Endothelial cell of umbilical vein (primary cell): ENCODE measurements at regions not wholly inside any gene's neighbourhood (a gene's known extent, or its start where the extent isn't known, plus 50 kb on each side); places are given as distances from the start of the nearest gene placed in this dataset.

ENCODE experiments used
- BruUV-seq: library from RNA; stranded (reverse); fragments of 400-500 nt; replicated peaks from 2 replicates; lab custom pipeline; 2021; lab: Mats Ljungman, UMichigan
- CTCF ChIA-PET: fragments of 300-600, 350-600 bp; sonication (Branson Sonifier 250); formaldehyde crosslinking; loops from one replicate; lab custom pipeline; 2021; ENCODE audit warnings: antibody characterized with exemption, inconsistent platforms; lab: Charles Lee
- POLR2A ChIA-PET: fragments of 300-600, 350-600 bp; sonication (Branson Sonifier 250); formaldehyde crosslinking; loops from one replicate; lab custom pipeline; 2021; ENCODE audit warnings: antibody characterized with exemption, inconsistent platforms; lab: Charles Lee
- DNase-seq: peaks from one replicate; pipeline ENCODE4 v3.0.0-alpha.2; 2011; ENCODE audit warnings: low read depth, low spot score
- FAIRE-seq: peaks from 2 replicates; lab custom pipeline; 2011; peaks lifted over from hg19 to GRCh38; lab: Jason Lieb, UNC
- H2AFZ ChIP-seq: 2 replicates; pipeline ENCODE4 v1.6.0; 2012; ENCODE audit warnings: low read depth, low read length, control low read depth, inconsistent platforms
- H3K27ac ChIP-seq: 2 replicates; pipeline ENCODE4 v1.5.1; 2011; ENCODE audit warnings: low read depth, mild to moderate bottlenecking, control low read depth, low read length, moderate library complexity; ENCODE audit not compliant: insufficient read depth
- H3K27me3 ChIP-seq, 2 experiments: 2 replicates each; pipeline versions ENCODE4 v1.6.0 to v1.6.1; 2011; ENCODE audit warnings: low read length in 2 of 2, mixed read lengths in 1 of 2; ENCODE audit not compliant: control insufficient read depth in 2 of 2, insufficient read depth in 2 of 2
- H3K36me3 ChIP-seq, 2 experiments: 2 replicates in 1 of 2; 3 replicates in 1 of 2; pipeline ENCODE4 v1.5.1; 2011; ENCODE audit warnings: low read length in 2 of 2, mild to moderate bottlenecking in 1 of 2, moderate library complexity in 1 of 2; ENCODE audit not compliant: control insufficient read depth in 2 of 2, insufficient read depth in 2 of 2; ENCODE audit errors: extremely low read depth in 1 of 2
- H3K4me1 ChIP-seq: 3 replicates; pipeline ENCODE4 v1.5.1; 2011; ENCODE audit warnings: mild to moderate bottlenecking, low read length; ENCODE audit not compliant: control insufficient read depth, insufficient read depth; ENCODE audit errors: extremely low read depth
- H3K4me2 ChIP-seq: 2 replicates; pipeline ENCODE4 v1.6.1; 2011; ENCODE audit warnings: low read length, control low read depth, mixed read lengths; ENCODE audit not compliant: insufficient read depth
- H3K4me3 ChIP-seq, 3 experiments: fragments of 200-600 bp in 1 of 3; sonication (generic), shearing (Covaris generic) in 1 of 3; replicated peaks in 1 of 3; 2 replicates each; pipeline ENCODE4 v1.5.1; 2011 to 2016; ENCODE audit warnings: control low read depth in 3 of 3, low read length in 3 of 3, mild to moderate bottlenecking in 2 of 3, inconsistent platforms in 1 of 3, low read depth in 1 of 3, moderate library complexity in 1 of 3; ENCODE audit not compliant: insufficient read depth in 1 of 3
- H3K79me2 ChIP-seq: 2 replicates; pipeline ENCODE4 v1.6.0; 2012; ENCODE audit warnings: low read length, inconsistent platforms; ENCODE audit not compliant: control insufficient read depth, insufficient read depth
- H3K9ac ChIP-seq: replicated peaks from 2 replicates; pipeline ENCODE3; 2011; ENCODE audit warnings: low read length, control low read depth; ENCODE audit not compliant: insufficient read depth; ENCODE audit errors: extremely low read depth
- H3K9me1 ChIP-seq: replicated peaks from 3 replicates; pipeline ENCODE4 v1.6.0; 2011; ENCODE audit warnings: mild to moderate bottlenecking, low read length; ENCODE audit not compliant: control insufficient read depth, insufficient read depth; ENCODE audit errors: extremely low read depth
- H3K9me3 ChIP-seq: replicated peaks from 2 replicates; pipeline ENCODE4 v1.5.1; 2012; ENCODE audit warnings: low read length, inconsistent platforms; ENCODE audit not compliant: control insufficient read depth, insufficient read depth
- H4K20me1 ChIP-seq: replicated peaks from 2 replicates; pipeline ENCODE3; 2011; ENCODE audit warnings: mild to moderate bottlenecking, low read length; ENCODE audit not compliant: control insufficient read depth, insufficient read depth; ENCODE audit errors: extremely low read depth
- CTCF ChIP-seq, 2 donors: IDR thresholded peaks; 1 replicate in 1 of 2; 2 replicates in 1 of 2; pipeline ENCODE4 v1.5.1; 2011; ENCODE audit warnings: low read length in 2 of 2, mild to moderate bottlenecking in 2 of 2, moderate library complexity in 2 of 2, control low read depth in 1 of 2, inconsistent platforms in 1 of 2, low read depth in 1 of 2; ENCODE audit not compliant: insufficient read depth in 1 of 2; ENCODE audit errors: extremely low read depth in 1 of 2
- EZH2 ChIP-seq: IDR thresholded peaks from 2 replicates; pipeline ENCODE4 v1.6.1; 2012; ENCODE audit warnings: borderline replicate concordance, low read depth, mild to moderate bottlenecking, moderate library complexity, low read length, inconsistent platforms; ENCODE audit not compliant: severe bottlenecking
- FOS ChIP-seq: IDR thresholded peaks from 2 replicates; pipeline ENCODE4 v1.6.1; 2011; ENCODE audit warnings: mild to moderate bottlenecking, low read length, moderate library complexity, borderline replicate concordance; ENCODE audit not compliant: insufficient read depth
- GATA2 ChIP-seq: IDR thresholded peaks from 2 replicates; pipeline ENCODE4 v1.7.0; 2011; ENCODE audit warnings: low read depth, mild to moderate bottlenecking, moderate library complexity, mixed read lengths, low read length; ENCODE audit not compliant: insufficient read length, insufficient read depth
- JUN ChIP-seq: IDR thresholded peaks from 2 replicates; pipeline ENCODE4 v1.6.1; 2011; ENCODE audit warnings: borderline replicate concordance, low read depth; ENCODE audit not compliant: insufficient read length, insufficient read depth
- MAX ChIP-seq: IDR thresholded peaks from 2 replicates; pipeline ENCODE4 v1.6.1; 2011; ENCODE audit not compliant: insufficient read depth, insufficient read length
- MYC ChIP-seq: IDR thresholded peaks from one replicate; pipeline ENCODE4 v1.6.1; 2011; ENCODE audit warnings: mild to moderate bottlenecking, low read depth, low read length
- POLR2A ChIP-seq: IDR thresholded peaks from 2 replicates; pipeline ENCODE4 v1.6.1; 2012; ENCODE audit warnings: low read depth, mild to moderate bottlenecking, control low read depth, low read length
- POLR2AphosphoS5 ChIP-seq: IDR thresholded peaks from 2 replicates; pipeline ENCODE4 v1.6.1; 2012; ENCODE audit warnings: low read depth, mild to moderate bottlenecking, control low read depth, low read length, moderate library complexity; ENCODE audit not compliant: insufficient read depth
- dilution Hi-C: fragments of 300-500 bp; cut with MboI; formaldehyde crosslinking; loops from one replicate; pipeline ENCODE4 v1.15.0; 2019; ENCODE audit warnings: low sequenced_read_pairs; ENCODE audit not compliant: extremely low pct_ligation_motif_present
- intact Hi-C: fragments of 100-400 bp; cut with micrococcal nuclease; formaldehyde crosslinking; loops from one replicate; pipeline ENCODE4 v1.10.0; 2022

- no peak overlapping the region for H3K27ac ChIP-seq
- H3K4me3 ChIP-seq = no peak overlapping the region
- intact Hi-C loops (no loop called here), dilution Hi-C loops (no loop called here)
- no peaks in the 10 kb centered on the region for H3K4me1 ChIP-seq
- no peak overlapping the region for H3K9ac ChIP-seq
- H2AFZ ChIP-seq = no peak overlapping the region
- no peak for FAIRE-seq
- TF ChIP-seq JUN = no peak
- TF ChIP-seq FOS = no peak
- no peak for TF ChIP-seq MAX
- no peak for TF ChIP-seq POLR2A
- no peak for TF ChIP-seq EZH2
- TF ChIP-seq POLR2AphosphoS5 = no peak
- no peak for TF ChIP-seq CTCF (IDR thresholded peaks at IDR 0.05; ENCODE audit: extremely low read depth in 1 of 2, insufficient read depth in 1 of 2, low read depth in 1 of 2, low read length in 2 of 2)
- TF ChIP-seq MYC = no peak
- no peak for TF ChIP-seq GATA2
- no peak overlapping the region for H3K4me2 ChIP-seq
- H3K79me2 ChIP-seq = no peaks in the 10 kb centered on the region
- CTCF ChIA-PET = no interaction called here
- peaks cover 2% of the 10 kb centered on the region for H3K9me3 ChIP-seq
- no peaks in the 10 kb centered on the region for H3K9me1 ChIP-seq
- DNase-seq = no peak
- POLR2A ChIA-PET = no interaction called here
- BruUV-seq = no TSS peak
- no peaks in the 10 kb centered on the region for H3K27me3 ChIP-seq
- no peaks in the 10 kb centered on the region for H4K20me1 ChIP-seq
- H3K36me3 ChIP-seq = no peaks in the 10 kb centered on the region
Measured at GRCh38 chr10:57094083-57094482, 733.0 kb upstream of the ZWINT start.
